Stimulated activated naive B cell treated with anti-CD40 and anti-IgM and Interleukin-4, amounts not matched to agents 10 μg/mL and 1 μg/mL and 100 μg/mL, for 72 hours (primary cell): ENCODE measurements at regions not wholly inside any gene's neighbourhood (a gene's known extent, or its start where the extent isn't known, plus 50 kb on each side); places are given as distances from the start of the nearest gene placed in this dataset.

Experiments used
- ATAC-seq, 2 donors: fragments of 150-1000 bp; cut with Tn5 transposase; replicated peaks; 2 replicates each; pipeline ENCODE4 v1.10.0; 2021; ENCODE audit warnings: moderate library complexity in 1 of 2
- DNase-seq: peaks from one replicate; pipeline ENCODE4 v3.0.0; 2021
- H3K27ac Mint-ChIP-seq: one replicate; pipeline ENCODE4 v1.8.0; 2022; ENCODE audit warnings: mild to moderate bottlenecking, mixed read lengths
- H3K27me3 Mint-ChIP-seq, 2 donors: one replicate each; pipeline ENCODE4 v1.8.0; 2022; ENCODE audit warnings: mixed read lengths in 2 of 2
- H3K36me3 Mint-ChIP-seq, 2 donors: one replicate each; pipeline ENCODE4 v1.8.0; 2022; ENCODE audit warnings: mixed read lengths in 2 of 2, mild to moderate bottlenecking in 1 of 2
- H3K4me1 Mint-ChIP-seq, 2 donors: one replicate each; pipeline ENCODE4 v1.8.0; 2022; ENCODE audit warnings: mixed read lengths in 2 of 2, mild to moderate bottlenecking in 1 of 2
- H3K4me3 Mint-ChIP-seq, 2 donors: one replicate each; pipeline ENCODE4 v1.8.0; 2022; ENCODE audit warnings: mild to moderate bottlenecking in 2 of 2, mixed read lengths in 2 of 2, moderate library complexity in 1 of 2
- H3K9me3 Mint-ChIP-seq, 2 donors: one replicate each; pipeline ENCODE4 v1.8.0; 2022; ENCODE audit warnings: mixed read lengths in 2 of 2, mild to moderate bottlenecking in 1 of 2

DNA sequence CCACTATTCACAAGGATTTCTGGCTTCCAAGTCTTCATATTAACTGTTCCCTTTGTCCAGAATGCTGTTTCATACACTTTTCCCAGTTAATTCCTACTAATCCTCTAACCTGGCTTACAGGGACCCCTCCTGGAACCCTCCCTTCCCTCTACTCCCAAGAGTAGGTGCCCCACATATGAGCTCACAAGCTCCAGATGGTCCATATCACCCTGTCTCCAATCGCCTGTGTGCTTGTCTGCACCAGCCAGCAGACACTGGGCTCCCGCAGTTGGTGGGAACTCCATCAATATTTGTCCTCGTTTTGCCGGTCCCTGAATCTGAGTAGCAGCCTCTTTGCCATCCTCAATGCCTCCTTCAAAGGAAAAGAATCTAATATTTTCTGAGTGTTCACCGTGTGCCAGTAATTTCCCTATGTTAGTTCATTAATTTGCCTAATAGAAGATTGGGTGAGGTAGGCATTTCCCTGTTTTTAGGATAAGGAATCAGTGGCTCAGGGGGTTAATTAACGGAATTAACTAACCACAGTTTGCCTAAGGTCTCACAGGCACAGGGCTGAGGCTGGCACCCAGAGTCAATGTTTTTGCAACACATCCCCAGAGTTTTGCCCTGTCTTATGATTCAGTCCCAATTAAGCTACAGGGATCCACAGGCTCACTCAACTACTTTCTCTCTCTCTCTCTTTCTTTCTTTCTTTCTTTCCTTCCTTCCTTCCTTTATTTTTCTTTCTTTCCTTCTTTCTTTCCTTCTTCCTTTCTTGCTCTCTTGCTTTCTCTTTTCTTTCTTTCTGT, 141.6 kb upstream of the CYP1B1 start:
- no peak overlapping the region for H3K27ac Mint-ChIP-seq
- no peaks in the 10 kb centered on the region for H3K36me3 Mint-ChIP-seq
- peaks cover 26 to 28% of the 10 kb centered on the region in 2 donors for H3K27me3 Mint-ChIP-seq
- H3K9me3 Mint-ChIP-seq: peaks cover 2 to 3% of the 10 kb centered on the region in 2 donors
- no peak overlapping the region for H3K4me3 Mint-ChIP-seq
- ATAC-seq (no peak), DNase-seq (no peak)
- H3K4me1 Mint-ChIP-seq: peaks cover 0 to 2% of the 10 kb centered on the region in 2 donors

DNA sequence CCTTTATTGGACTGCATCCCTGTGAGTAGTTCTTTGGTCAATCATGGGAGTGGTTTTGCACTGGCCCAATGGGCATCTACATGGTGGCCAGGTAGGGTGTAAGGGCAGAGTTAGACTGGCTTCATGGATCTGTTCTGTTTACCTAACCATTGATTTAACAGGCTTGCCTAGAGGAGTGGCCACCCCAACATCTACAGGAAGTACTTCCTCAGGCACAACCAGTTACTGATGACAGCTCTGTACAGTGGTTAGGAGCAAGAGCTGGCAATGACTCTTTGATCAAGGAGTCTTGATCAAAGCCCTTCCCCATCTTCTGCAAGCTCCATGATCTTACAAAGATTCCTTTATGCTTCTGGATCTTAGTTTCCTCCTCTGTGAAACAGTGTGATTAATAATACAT, 140.9 kb upstream of the CYP1B1 start:
- H3K27ac Mint-ChIP-seq: no peak overlapping the region
- H3K4me3 Mint-ChIP-seq: no peak overlapping the region
- peaks cover 0 to 2% of the 10 kb centered on the region in 2 donors for H3K4me1 Mint-ChIP-seq
- H3K36me3 Mint-ChIP-seq: no peaks in the 10 kb centered on the region
- peaks cover 26 to 28% of the 10 kb centered on the region in 2 donors for H3K27me3 Mint-ChIP-seq
- H3K9me3 Mint-ChIP-seq: peaks cover 2 to 3% of the 10 kb centered on the region in 2 donors
- DNase-seq (no peak), ATAC-seq (no peak)

DNA sequence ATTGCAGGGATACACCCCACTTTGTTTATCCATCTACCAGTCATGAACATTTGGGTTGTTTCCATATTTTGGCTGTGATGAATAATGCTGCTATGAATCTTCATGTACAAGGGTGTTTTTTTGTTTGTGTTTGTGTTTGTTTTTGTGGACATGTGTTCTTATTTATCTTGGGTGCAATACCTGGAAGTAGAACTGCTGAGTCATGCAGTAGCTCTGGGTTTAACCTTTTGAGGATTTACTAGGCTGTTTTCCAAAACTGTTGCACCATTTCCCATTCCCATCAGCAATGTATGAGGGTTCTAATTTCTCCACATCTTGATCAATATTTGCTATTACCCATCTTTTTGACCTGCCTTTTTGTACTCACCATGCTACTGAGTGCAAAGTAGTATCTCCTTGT, 140.0 kb upstream of the CYP1B1 start:
- Mint-ChIP-seq H3K4me1 (peaks cover 0 to 2% of the 10 kb centered on the region in 2 donors), H3K27me3 (peaks cover 26 to 28% of the 10 kb centered on the region in 2 donors), H3K4me3 (no peak overlapping the region), H3K36me3 (no peaks in the 10 kb centered on the region), H3K9me3 (peaks cover 4 to 12% of the 10 kb centered on the region in 2 donors), H3K27ac (no peak overlapping the region)
- DNase-seq: no peak
- ATAC-seq: no peak

DNA sequence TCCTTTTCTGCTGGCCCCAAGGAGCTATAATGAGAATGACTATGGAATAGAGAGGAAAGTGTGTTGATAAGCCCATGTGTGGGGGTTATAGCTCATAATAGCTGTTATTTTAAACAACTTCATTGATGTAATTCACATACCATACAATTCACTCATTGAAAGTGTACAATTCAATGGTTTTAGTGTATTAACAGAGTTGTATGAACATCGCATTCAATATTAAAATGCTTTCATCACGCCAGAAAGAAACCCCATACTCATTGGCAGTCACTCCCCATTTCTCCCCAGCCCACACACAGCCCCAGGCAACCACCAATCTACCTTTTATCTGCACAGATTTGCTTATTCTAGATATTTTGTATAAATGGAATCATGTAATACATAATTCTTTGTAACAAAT, 139.6 kb upstream of the CYP1B1 start:
- Mint-ChIP-seq H3K36me3 (no peaks in the 10 kb centered on the region), H3K27me3 (peaks cover 28 to 29% of the 10 kb centered on the region in 2 donors), H3K4me1 (peaks cover 0 to 2% of the 10 kb centered on the region in 2 donors), H3K27ac (no peak overlapping the region), H3K9me3 (peaks cover 4 to 12% of the 10 kb centered on the region in 2 donors), H3K4me3 (no peak overlapping the region)
- ATAC-seq: no peak
- DNase-seq: no peak

DNA sequence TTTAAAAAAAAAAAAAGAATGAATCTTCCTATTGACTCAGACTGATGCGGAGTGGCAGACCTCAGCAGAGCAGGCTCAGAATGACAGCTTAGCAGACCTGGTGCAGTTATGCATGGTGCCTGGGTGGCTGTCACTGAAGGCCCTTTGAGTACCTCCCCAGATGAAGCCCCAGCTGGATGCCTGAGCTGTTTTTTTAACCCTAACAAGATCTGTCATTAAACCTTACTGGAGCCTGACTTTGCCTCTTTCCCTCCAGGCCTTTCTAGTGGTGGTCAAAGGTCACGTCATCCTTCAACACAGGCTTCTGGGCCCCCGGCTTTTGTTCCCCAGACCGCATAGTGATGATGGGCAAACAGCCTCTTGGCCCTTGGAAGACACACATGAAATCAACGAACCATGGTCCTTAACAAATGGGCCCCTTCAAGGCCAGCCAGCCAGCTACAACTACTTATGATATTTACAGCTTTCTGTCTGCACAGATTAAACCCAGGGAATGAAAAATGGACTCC, 138.3 kb upstream of the CYP1B1 start:
- H3K9me3 Mint-ChIP-seq: peaks cover 4 to 12% of the 10 kb centered on the region in 2 donors
- no peaks in the 10 kb centered on the region for H3K36me3 Mint-ChIP-seq
- DNase-seq: no peak
- no peak overlapping the region for H3K27ac Mint-ChIP-seq
- no peak overlapping the region for H3K4me3 Mint-ChIP-seq
- peaks cover 0 to 2% of the 10 kb centered on the region in 2 donors for H3K4me1 Mint-ChIP-seq
- H3K27me3 Mint-ChIP-seq: peaks cover 32 to 36% of the 10 kb centered on the region in 2 donors
- no peak for ATAC-seq

DNA sequence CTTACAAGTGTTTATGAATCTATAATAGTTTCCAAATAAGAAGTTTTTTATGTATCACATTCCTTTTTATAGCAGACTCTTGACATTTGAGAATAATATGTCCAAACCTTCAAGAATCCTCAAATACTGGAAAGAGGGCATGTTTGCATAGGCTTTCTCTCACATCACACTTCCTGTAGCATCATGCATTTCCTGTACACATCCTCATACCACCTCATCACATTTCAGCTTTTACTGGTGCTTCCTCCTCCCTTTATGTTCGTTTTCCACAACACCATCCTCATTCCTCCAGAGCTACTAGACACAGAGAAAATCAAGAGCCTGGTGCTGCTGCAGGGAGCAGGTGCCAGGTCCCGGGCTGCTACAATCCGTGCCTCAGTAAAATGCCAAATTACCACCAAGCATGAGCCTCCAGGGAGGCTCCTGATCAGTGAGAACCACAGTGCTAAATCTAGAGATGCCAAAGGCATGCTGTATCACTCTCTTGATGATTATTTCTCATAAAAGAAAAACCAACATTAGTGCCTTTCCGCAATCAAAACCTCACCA, 137.7 kb upstream of the CYP1B1 start:
- DNase-seq: no peak
- H3K4me3 Mint-ChIP-seq: no peak overlapping the region

DNA sequence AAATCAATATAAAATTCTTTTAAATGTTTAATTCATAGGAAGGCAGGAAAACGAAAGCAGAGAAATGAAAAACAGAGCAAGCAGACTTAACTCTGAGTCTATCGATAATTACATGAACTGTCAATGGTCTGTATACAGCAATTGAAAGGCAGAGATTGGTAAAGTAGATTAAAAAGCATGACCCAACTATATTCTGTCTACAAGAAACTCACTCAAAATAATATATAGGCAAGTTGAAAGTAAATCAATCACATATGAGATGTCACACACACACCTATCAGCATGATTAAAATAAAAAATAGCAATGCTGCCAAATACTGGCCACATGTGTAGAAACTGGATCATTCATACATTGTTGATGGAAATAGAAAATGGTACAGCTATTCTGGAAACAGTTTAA, 136.4 kb upstream of the CYP1B1 start:
- Mint-ChIP-seq H3K27me3 (peaks cover 25 to 26% of the 10 kb centered on the region in 2 donors), H3K27ac (no peak overlapping the region)

More for the DNA sequence above, 137.7 kb upstream of the CYP1B1 start:
- peaks cover 0 to 2% of the 10 kb centered on the region in 2 donors for H3K4me1 Mint-ChIP-seq
- no peak for ATAC-seq
- no peak overlapping the region for H3K27ac Mint-ChIP-seq
- H3K9me3 Mint-ChIP-seq: peaks cover 3 to 9% of the 10 kb centered on the region in 2 donors
- no peaks in the 10 kb centered on the region for H3K36me3 Mint-ChIP-seq
- peaks cover 28 to 31% of the 10 kb centered on the region in 2 donors for H3K27me3 Mint-ChIP-seq

DNA sequence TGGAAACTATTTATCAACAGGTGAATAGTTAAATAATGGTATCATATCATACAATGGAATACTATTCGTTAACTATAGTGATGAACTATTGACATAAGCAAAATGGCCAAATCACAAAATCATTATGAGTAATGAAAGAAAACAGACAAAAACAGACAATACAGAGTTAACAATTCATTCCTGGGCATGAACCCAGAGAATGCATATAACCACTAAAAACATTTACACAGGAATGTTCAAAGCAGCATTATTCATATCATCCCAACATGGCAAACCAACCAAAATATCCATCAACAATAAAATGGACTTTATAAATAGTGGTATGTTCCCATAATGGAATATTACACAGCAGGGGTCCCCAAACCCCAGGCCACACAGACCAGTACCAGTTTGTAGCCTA, 131.2 kb upstream of the CYP1B1 start:
- no peaks in the 10 kb centered on the region for H3K36me3 Mint-ChIP-seq
- H3K9me3 Mint-ChIP-seq: peaks cover 9% of the 10 kb centered on the region in 2 donors
- ATAC-seq: no peak
- DNase-seq: no peak
- H3K27ac Mint-ChIP-seq: no peak overlapping the region
- no peak overlapping the region for H3K4me3 Mint-ChIP-seq
- H3K27me3 Mint-ChIP-seq: peaks cover 33 to 47% of the 10 kb centered on the region in 2 donors
- peaks cover 0 to 4% of the 10 kb centered on the region in 2 donors for H3K4me1 Mint-ChIP-seq

More for the DNA sequence above, 136.4 kb upstream of the CYP1B1 start:
- Mint-ChIP-seq H3K36me3 (no peaks in the 10 kb centered on the region), H3K4me1 (peaks cover 0 to 2% of the 10 kb centered on the region in 2 donors), H3K9me3 (peaks cover 3 to 9% of the 10 kb centered on the region in 2 donors), H3K4me3 (no peak overlapping the region)
- DNase-seq (no peak), ATAC-seq (no peak)

DNA sequence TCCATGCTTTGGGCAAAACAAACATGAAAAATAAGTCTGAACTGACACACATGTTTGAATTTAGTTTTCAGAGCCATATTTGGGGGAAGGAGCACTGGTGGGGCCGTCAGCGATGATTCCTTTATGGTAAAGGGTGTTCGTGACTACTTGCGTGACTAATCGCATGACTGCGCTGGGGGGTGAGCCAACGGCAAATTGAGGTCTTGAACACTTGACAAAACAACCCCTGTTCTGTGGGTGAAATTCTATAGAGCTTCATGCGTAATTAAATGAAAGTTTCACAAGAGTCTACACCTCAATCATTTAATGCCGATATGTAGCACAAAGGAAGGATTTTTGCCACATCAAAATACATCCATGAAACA, 127.5 kb upstream of the CYP1B1 start:
- Mint-ChIP-seq H3K4me1 (peaks cover 0 to 8% of the 10 kb centered on the region in 2 donors), H3K36me3 (no peaks in the 10 kb centered on the region), H3K27ac (no peak overlapping the region), H3K27me3 (peaks cover 51 to 52% of the 10 kb centered on the region in 2 donors), H3K4me3 (no peak overlapping the region), H3K9me3 (peaks cover 0 to 6% of the 10 kb centered on the region in 2 donors)
- no peak for DNase-seq
- no peak for ATAC-seq

DNA sequence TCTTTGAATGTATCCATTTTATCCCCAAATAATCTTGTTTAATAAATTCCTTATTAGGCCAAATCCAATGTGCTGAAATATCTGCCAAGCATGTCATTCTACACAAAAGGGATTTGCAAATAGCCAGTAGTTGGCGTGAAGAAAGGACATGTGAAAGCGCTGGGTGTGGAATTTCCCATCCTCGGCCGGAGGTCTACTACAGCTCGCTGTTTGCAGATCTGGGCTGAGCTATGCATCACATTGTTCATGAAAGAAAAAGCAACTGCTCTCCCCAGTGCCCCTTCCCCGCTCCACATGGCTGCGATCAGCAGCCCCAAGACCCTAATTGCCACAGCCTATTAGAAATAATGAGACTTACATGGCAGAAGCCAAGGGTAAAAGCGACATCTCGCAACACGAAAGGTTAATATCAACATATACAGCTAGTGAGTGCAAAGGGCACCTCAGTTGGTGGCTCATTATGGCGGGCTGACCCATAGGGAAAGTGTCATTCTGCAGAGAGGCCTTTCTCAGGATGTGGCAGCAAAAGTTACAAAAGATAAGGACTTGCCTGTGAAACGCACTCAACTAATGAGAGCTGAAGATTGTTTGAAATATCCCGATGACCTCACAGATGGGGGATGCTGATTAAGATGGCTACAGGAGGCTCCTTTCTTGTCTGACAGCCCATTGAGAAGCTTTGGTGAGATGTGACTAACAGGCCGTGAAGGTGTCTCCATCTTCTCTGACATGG, 126.9 kb upstream of the CYP1B1 start:
- no peak for DNase-seq
- H3K9me3 Mint-ChIP-seq: peaks cover 0 to 6% of the 10 kb centered on the region in 2 donors
- no peak for ATAC-seq
- no peaks in the 10 kb centered on the region for H3K36me3 Mint-ChIP-seq
- peaks cover 45 to 50% of the 10 kb centered on the region in 2 donors for H3K27me3 Mint-ChIP-seq
- H3K4me1 Mint-ChIP-seq: peaks cover 0 to 8% of the 10 kb centered on the region in 2 donors
- no peak overlapping the region for H3K4me3 Mint-ChIP-seq
- H3K27ac Mint-ChIP-seq: no peak overlapping the region

DNA sequence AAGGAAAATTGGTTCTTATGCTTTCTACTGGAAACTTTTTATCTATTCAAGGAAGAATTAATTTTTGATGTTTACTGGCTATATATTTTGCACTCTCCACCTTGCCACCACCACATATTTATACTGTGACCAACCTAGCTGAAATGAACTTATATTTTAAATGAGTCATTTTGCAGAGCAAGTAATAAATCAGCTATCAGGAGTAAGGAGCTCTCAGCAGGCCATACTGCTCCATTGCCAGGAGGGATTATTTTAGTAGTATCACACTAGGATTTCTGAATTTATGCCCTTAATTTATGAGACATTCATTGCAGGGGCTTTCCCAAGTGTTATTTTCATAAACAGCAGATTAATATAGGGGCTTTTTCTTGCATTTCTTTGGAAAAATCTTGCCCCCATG, 125.8 kb upstream of the CYP1B1 start:
- Mint-ChIP-seq H3K4me3 (no peak overlapping the region), H3K36me3 (no peaks in the 10 kb centered on the region), H3K4me1 (peaks cover 0 to 8% of the 10 kb centered on the region in 2 donors), H3K27me3 (peaks cover 38 to 45% of the 10 kb centered on the region in 2 donors), H3K9me3 (peaks cover 0 to 3% of the 10 kb centered on the region in 2 donors), H3K27ac (no peak overlapping the region)
- ATAC-seq (no peak), DNase-seq (no peak)

DNA sequence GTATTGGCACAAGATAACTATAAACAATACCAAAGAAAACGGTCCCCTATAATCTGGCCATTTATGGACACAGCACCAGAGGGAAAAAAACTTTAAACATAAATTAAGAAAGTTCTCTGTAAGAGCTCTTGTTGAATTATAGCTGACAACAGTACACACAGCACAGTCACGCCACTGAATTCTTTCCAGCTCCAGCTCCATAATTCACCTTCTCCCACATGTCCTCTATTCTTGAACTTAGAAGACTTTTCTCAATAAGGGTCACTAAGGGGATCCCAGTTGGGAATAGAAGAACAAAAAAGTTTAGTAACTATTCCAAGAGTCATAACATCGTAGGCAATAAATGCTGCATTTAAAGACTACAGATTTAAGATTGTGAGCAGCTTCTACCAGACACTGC, 124.6 kb upstream of the CYP1B1 start:
- Mint-ChIP-seq H3K9me3 (no peaks in the 10 kb centered on the region), H3K27ac (no peak overlapping the region), H3K4me1 (peaks cover 0 to 8% of the 10 kb centered on the region in 2 donors), H3K4me3 (no peak overlapping the region), H3K27me3 (peaks cover 37 to 43% of the 10 kb centered on the region in 2 donors), H3K36me3 (no peaks in the 10 kb centered on the region)
- no peak for ATAC-seq
- DNase-seq: no peak

DNA sequence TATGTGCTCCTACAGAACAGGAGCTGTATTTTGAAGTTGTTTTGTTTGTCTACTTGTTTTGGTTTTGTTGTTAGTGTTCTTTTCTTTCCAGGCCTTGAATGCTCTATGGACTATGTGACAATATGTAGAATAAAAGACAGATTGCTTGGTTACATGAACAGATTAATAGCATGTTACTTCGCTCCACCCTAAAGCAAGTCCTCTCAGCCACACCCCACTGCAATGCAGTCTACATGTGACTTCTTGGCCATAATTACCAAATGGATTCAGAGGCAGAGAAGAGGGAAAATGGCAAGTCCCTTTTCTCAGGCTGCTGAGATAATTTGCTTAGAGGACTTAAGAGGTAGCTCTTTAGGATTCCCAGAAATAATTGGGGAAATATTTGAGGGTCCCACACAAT, 123.2 kb upstream of the CYP1B1 start:
- DNase-seq: no peak
- no peak for ATAC-seq
- Mint-ChIP-seq H3K4me3 (no peak overlapping the region), H3K36me3 (no peaks in the 10 kb centered on the region), H3K9me3 (no peaks in the 10 kb centered on the region), H3K27me3 (peaks cover 24 to 42% of the 10 kb centered on the region in 2 donors), H3K4me1 (peaks cover 0 to 8% of the 10 kb centered on the region in 2 donors), H3K27ac (no peak overlapping the region)

DNA sequence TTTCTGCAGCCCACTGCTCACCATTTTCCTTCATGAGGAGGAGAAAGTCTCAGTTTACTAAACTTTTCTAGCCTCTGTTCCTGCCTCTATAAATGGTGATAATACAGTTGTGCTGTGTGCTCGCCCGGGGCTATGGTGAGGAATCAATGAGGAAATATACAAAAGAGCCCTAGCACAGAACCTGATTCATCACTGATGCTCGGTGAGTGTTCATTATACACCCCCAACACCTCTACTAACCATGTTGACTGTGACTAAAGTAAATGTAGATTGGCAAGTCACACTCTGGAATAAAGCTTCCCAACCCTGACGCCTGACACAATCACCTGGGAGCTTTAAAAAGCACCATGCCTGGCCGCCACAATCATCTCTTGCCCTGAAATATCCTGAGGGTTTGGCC, 118.8 kb upstream of the CYP1B1 start:
- DNase-seq (no peak), ATAC-seq (no peak)
- H3K27ac Mint-ChIP-seq: no peak overlapping the region
- H3K36me3 Mint-ChIP-seq: no peaks in the 10 kb centered on the region
- no peaks in the 10 kb centered on the region for H3K9me3 Mint-ChIP-seq
- H3K27me3 Mint-ChIP-seq: peaks cover 21 to 26% of the 10 kb centered on the region in 2 donors
- no peak overlapping the region for H3K4me3 Mint-ChIP-seq
- H3K4me1 Mint-ChIP-seq: peaks cover 0 to 5% of the 10 kb centered on the region in 2 donors
